HepG2 (cell line): ENCODE measurements at regions not wholly inside any gene's neighbourhood (a gene's known extent, or its start where the extent isn't known, plus 50 kb on each side); places are given as distances from the start of the nearest gene placed in this dataset.

Experiments
- NFKBIZ ChIP-seq: IDR thresholded peaks from 2 replicates; pipeline ENCODE4 v1.6.1; 2018; ENCODE audit warnings: missing genetic modification reagents, missing compliant biosample characterization
- ZNF609 ChIP-seq: sonication (generic); formaldehyde crosslinking; IDR thresholded peaks from 2 replicates; pipeline ENCODE4 v1.4.0; 2020; ENCODE audit warnings: mild to moderate bottlenecking, missing genetic modification reagents, borderline replicate concordance
- TF ChIP-seq, protein P1 (sequence below): sonication (generic); formaldehyde crosslinking; IDR thresholded peaks from 2 replicates; pipeline ENCODE4 v1.4.0; 2020; ENCODE audit warnings: missing genetic modification reagents, mild to moderate bottlenecking, borderline replicate concordance
- TF ChIP-seq, protein P2 (sequence below): sonication (generic); formaldehyde crosslinking; IDR thresholded peaks from 2 replicates; pipeline ENCODE4 v1.5.0; 2020; ENCODE audit warnings: mild to moderate bottlenecking, missing genetic modification reagents

DNA sequence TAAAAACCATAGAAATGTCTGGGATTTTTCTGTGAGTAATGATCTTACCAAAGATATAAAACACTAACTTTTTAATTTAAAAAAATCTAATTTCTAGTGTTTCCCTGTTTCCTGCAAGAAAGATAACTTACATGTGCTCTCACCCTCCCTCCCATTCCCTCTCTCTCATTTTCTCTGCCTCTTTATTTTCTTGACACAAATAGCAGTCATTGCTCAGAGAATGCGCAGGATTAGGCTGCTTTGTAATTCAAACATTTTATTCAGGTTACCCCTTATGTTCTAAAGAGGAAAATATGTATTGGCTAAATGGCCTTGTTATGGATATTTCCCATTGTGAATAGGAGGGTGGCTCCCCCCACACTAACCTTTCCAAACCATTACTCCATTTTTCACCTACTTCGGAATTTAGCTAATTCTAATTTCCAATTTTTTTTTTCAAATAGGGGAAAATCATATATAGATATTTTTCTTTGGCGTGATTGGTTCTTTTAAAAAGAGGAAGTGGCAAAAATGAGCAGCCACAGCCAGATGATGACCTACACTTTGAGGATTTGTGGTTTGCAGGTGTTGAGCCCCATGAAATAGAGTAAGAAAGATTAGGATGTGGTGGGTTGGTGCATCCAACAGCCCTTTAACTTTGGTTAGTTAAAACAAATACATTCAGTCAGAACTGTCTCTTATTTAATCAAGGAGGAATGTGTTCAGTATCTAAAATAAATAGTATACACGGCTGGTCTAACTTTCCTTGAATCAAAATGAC, 554.4 kb downstream of the IGSF11 start (continued):
- no peak for TF ChIP-seq ZNF609
- no peak for TF ChIP-seq NFKBIZ
- TF ChIP-seq, protein P1, sequence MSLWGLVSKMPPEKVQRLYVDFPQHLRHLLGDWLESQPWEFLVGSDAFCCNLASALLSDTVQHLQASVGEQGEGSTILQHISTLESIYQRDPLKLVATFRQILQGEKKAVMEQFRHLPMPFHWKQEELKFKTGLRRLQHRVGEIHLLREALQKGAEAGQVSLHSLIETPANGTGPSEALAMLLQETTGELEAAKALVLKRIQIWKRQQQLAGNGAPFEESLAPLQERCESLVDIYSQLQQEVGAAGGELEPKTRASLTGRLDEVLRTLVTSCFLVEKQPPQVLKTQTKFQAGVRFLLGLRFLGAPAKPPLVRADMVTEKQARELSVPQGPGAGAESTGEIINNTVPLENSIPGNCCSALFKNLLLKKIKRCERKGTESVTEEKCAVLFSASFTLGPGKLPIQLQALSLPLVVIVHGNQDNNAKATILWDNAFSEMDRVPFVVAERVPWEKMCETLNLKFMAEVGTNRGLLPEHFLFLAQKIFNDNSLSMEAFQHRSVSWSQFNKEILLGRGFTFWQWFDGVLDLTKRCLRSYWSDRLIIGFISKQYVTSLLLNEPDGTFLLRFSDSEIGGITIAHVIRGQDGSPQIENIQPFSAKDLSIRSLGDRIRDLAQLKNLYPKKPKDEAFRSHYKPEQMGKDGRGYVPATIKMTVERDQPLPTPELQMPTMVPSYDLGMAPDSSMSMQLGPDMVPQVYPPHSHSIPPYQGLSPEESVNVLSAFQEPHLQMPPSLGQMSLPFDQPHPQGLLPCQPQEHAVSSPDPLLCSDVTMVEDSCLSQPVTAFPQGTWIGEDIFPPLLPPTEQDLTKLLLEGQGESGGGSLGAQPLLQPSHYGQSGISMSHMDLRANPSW (CRISPR knock-in tag), result no peak
- TF ChIP-seq, protein P2, sequence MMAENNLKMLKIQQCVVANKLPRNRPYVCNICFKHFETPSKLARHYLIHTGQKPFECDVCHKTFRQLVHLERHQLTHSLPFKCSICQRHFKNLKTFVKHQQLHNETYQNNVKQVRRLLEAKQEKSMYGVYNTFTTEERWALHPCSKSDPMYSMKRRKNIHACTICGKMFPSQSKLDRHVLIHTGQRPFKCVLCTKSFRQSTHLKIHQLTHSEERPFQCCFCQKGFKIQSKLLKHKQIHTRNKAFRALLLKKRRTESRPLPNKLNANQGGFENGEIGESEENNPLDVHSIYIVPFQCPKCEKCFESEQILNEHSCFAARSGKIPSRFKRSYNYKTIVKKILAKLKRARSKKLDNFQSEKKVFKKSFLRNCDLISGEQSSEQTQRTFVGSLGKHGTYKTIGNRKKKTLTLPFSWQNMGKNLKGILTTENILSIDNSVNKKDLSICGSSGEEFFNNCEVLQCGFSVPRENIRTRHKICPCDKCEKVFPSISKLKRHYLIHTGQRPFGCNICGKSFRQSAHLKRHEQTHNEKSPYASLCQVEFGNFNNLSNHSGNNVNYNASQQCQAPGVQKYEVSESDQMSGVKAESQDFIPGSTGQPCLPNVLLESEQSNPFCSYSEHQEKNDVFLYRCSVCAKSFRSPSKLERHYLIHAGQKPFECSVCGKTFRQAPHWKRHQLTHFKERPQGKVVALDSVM (CRISPR knock-in tag), result no peak
